Endothelial cell of umbilical vein (primary cell): ENCODE measurements at regions not wholly inside any gene's neighbourhood (a gene's known extent, or its start where the extent isn't known, plus 50 kb on each side); places are given as distances from the start of the nearest gene placed in this dataset.
A peak's percentile ranks its signal among the peaks of the same experiment; 100 is the strongest.

Experiments
- CTCF ChIP-seq, 2 donors: IDR thresholded peaks; 1 replicate in 1 of 2; 2 replicates in 1 of 2; pipeline ENCODE4 v1.5.1; 2011; ENCODE audit warnings: low read length in 2 of 2, mild to moderate bottlenecking in 2 of 2, moderate library complexity in 2 of 2, control low read depth in 1 of 2, inconsistent platforms in 1 of 2, low read depth in 1 of 2; ENCODE audit not compliant: insufficient read depth in 1 of 2; ENCODE audit errors: extremely low read depth in 1 of 2
- EZH2 ChIP-seq: IDR thresholded peaks from 2 replicates; pipeline ENCODE4 v1.6.1; 2012; ENCODE audit warnings: borderline replicate concordance, low read depth, mild to moderate bottlenecking, moderate library complexity, low read length, inconsistent platforms; ENCODE audit not compliant: severe bottlenecking
- FOS ChIP-seq: IDR thresholded peaks from 2 replicates; pipeline ENCODE4 v1.6.1; 2011; ENCODE audit warnings: mild to moderate bottlenecking, low read length, moderate library complexity, borderline replicate concordance; ENCODE audit not compliant: insufficient read depth
- GATA2 ChIP-seq: IDR thresholded peaks from 2 replicates; pipeline ENCODE4 v1.7.0; 2011; ENCODE audit warnings: low read depth, mild to moderate bottlenecking, moderate library complexity, mixed read lengths, low read length; ENCODE audit not compliant: insufficient read length, insufficient read depth
- JUN ChIP-seq: IDR thresholded peaks from 2 replicates; pipeline ENCODE4 v1.6.1; 2011; ENCODE audit warnings: borderline replicate concordance, low read depth; ENCODE audit not compliant: insufficient read length, insufficient read depth
- MAX ChIP-seq: IDR thresholded peaks from 2 replicates; pipeline ENCODE4 v1.6.1; 2011; ENCODE audit not compliant: insufficient read depth, insufficient read length
- POLR2A ChIP-seq: IDR thresholded peaks from 2 replicates; pipeline ENCODE4 v1.6.1; 2012; ENCODE audit warnings: low read depth, mild to moderate bottlenecking, control low read depth, low read length
- POLR2AphosphoS5 ChIP-seq: IDR thresholded peaks from 2 replicates; pipeline ENCODE4 v1.6.1; 2012; ENCODE audit warnings: low read depth, mild to moderate bottlenecking, control low read depth, low read length, moderate library complexity; ENCODE audit not compliant: insufficient read depth

DNA sequence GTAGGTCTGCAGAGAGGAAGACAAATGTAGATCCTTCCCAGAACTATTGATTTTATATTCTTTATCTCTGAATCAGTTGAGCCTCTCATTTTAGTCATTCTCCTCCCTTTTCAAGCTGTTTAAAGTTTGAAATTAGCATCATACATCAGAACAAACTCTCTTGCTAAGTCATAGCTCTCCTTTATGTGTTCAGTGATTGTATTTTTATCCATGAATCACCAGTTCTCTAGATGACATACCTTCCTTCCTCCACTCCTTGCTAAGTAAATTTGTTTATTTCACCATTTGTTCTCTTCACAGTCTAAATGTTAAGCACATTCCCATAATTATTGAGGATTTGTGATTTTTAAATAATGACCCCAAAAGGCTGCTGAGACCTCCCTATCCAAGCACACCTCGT, 63.5 kb upstream of the RAPGEF4 start:
- TF ChIP-seq POLR2A = no peak
- no peak for TF ChIP-seq CTCF (IDR thresholded peaks at IDR 0.05; ENCODE audit: extremely low read depth in 1 of 2, insufficient read depth in 1 of 2, low read depth in 1 of 2, low read length in 2 of 2)
- TF ChIP-seq MAX = no peak
- no peak for TF ChIP-seq POLR2AphosphoS5
- no peak for TF ChIP-seq JUN
- no peak for TF ChIP-seq EZH2
- TF ChIP-seq FOS = peak; percentile 60
- TF ChIP-seq GATA2 = no peak
